IMR-90 (cell line): ENCODE measurements at regions not wholly inside any gene's neighbourhood (a gene's known extent, or its start where the extent isn't known, plus 50 kb on each side); places are given as distances from the start of the nearest gene placed in this dataset.

Source experiments
- ATAC-seq: fragments of 200-7000 bp; cut with Tn5 transposase; 2 replicates; pipeline ENCODE4 v1.9.1; 2020; ENCODE audit warnings: low read depth, mild to moderate bottlenecking, moderate library complexity
- BruUV-seq: library from RNA; stranded (reverse); fragments of 400-500 nt; replicated peaks from 2 replicates; lab custom pipeline; 2021; lab: Mats Ljungman, UMichigan
- CTCF ChIA-PET: fragments of 300-600 bp; formaldehyde crosslinking; extraction: SDS; loops from one replicate; lab custom pipeline; 2021; ENCODE audit warnings: antibody characterized with exemption; lab: Yijun Ruan, JAX
- POLR2A ChIA-PET: fragments of 300-600 bp; sonication (Branson Sonifier 250); formaldehyde crosslinking; loops from one replicate; lab custom pipeline; 2022; ENCODE audit warnings: antibody characterized with exemption; ENCODE audit not compliant: unreplicated experiment; lab: Charles Lee
- DNase-seq: peaks from one replicate; pipeline ENCODE4 v3.0.0; 2013
- H2AFZ ChIP-seq: replicated peaks from 2 replicates; pipeline ENCODE3; 2013; ENCODE audit warnings: low read length, mild to moderate bottlenecking; ENCODE audit not compliant: poor library complexity
- H2AK5ac ChIP-seq: 2 replicates; pipeline ENCODE4 v1.6.1; 2013; ENCODE audit warnings: low read depth, low read length, inconsistent platforms
- H2AK9ac ChIP-seq: replicated peaks from 2 replicates; pipeline ENCODE3; 2013; ENCODE audit warnings: mild to moderate bottlenecking, low read depth, low read length, moderate library complexity; ENCODE audit not compliant: poor library complexity
- H2BK120ac ChIP-seq: 2 replicates; pipeline ENCODE4 v1.6.1; 2013; ENCODE audit warnings: low read depth, low read length, inconsistent platforms
- H2BK15ac ChIP-seq: 3 replicates; pipeline ENCODE4 v1.6.1; 2013; ENCODE audit warnings: low read depth, low read length, inconsistent platforms
- H2BK20ac ChIP-seq: 2 replicates; pipeline ENCODE4 v1.6.1; 2013; ENCODE audit warnings: low read depth, mild to moderate bottlenecking, inconsistent platforms, low read length, moderate library complexity
- H2BK5ac ChIP-seq: 2 replicates; pipeline ENCODE4 v1.6.1; 2013; ENCODE audit warnings: mild to moderate bottlenecking, low read depth, low read length, inconsistent platforms; ENCODE audit not compliant: poor library complexity, severe bottlenecking
- H3K14ac ChIP-seq: replicated peaks from 2 replicates; pipeline ENCODE4 v1.6.1; 2013; ENCODE audit warnings: low read depth, low read length, inconsistent platforms
- H3K18ac ChIP-seq: 2 replicates; pipeline ENCODE4 v1.6.1; 2013; ENCODE audit warnings: low read depth, low read length, control low read depth
- H3K23ac ChIP-seq: 2 replicates; pipeline ENCODE4 v1.6.1; 2013; ENCODE audit warnings: low read depth, low read length, inconsistent platforms
- H3K27ac ChIP-seq: 2 replicates; pipeline ENCODE4 v1.5.1; 2013; ENCODE audit warnings: mild to moderate bottlenecking, control low read depth, low read length; ENCODE audit not compliant: insufficient read depth
- H3K27me3 ChIP-seq: 2 replicates; pipeline ENCODE4 v1.6.1; 2013; ENCODE audit warnings: low read length; ENCODE audit not compliant: control insufficient read depth, insufficient read depth
- H3K36me3 ChIP-seq: 2 replicates; pipeline ENCODE4 v1.6.1; 2013; ENCODE audit warnings: low read length, mixed read lengths; ENCODE audit not compliant: control insufficient read depth, insufficient read depth
- H3K4ac ChIP-seq: 2 replicates; pipeline ENCODE4 v1.6.1; 2013; ENCODE audit warnings: low read depth, low read length, inconsistent platforms
- H3K4me1 ChIP-seq: 2 replicates; pipeline ENCODE4 v1.6.1; 2013; ENCODE audit warnings: low read length, mixed read lengths; ENCODE audit not compliant: control insufficient read depth, insufficient read depth
- H3K4me2 ChIP-seq: 2 replicates; pipeline ENCODE4 v1.6.1; 2013; ENCODE audit warnings: low read depth, mild to moderate bottlenecking, control low read depth, low read length, moderate library complexity
- H3K4me3 ChIP-seq: 2 replicates; pipeline ENCODE4 v1.5.1; 2013; ENCODE audit warnings: low read depth, mild to moderate bottlenecking, control low read depth, low read length, moderate library complexity; ENCODE audit not compliant: insufficient read depth
- H3K56ac ChIP-seq: 2 replicates; pipeline ENCODE4 v1.6.1; 2013; ENCODE audit warnings: low read length, inconsistent platforms; ENCODE audit not compliant: insufficient read depth; ENCODE audit errors: extremely low read depth
- H3K79me1 ChIP-seq, 2 experiments: 2 replicates each; pipeline ENCODE4 v1.6.1; 2013; ENCODE audit warnings: low read length in 2 of 2, inconsistent platforms in 1 of 2, low read depth in 1 of 2
- H3K9ac ChIP-seq: 2 replicates; pipeline ENCODE4 v1.6.1; 2013; ENCODE audit warnings: low read depth, low read length, control low read depth
- H3K9me1 ChIP-seq: 2 replicates; pipeline ENCODE4 v1.6.1; 2013; ENCODE audit warnings: low read length, inconsistent platforms; ENCODE audit not compliant: insufficient read depth
- H3K9me3 ChIP-seq: 2 replicates; pipeline ENCODE4 v1.6.1; 2013; ENCODE audit warnings: low read length; ENCODE audit not compliant: control insufficient read depth, insufficient read depth
- H4K20me1 ChIP-seq: 2 replicates; pipeline ENCODE4 v1.6.1; 2013; ENCODE audit warnings: low read length, inconsistent platforms; ENCODE audit not compliant: insufficient read depth
- H4K5ac ChIP-seq: 2 replicates; pipeline ENCODE4 v1.6.1; 2013; ENCODE audit warnings: mild to moderate bottlenecking, low read depth, low read length, control low read depth
- H4K8ac ChIP-seq, 2 experiments: 2 replicates each; pipeline ENCODE4 v1.6.1; 2013; ENCODE audit warnings: low read depth in 2 of 2, low read length in 2 of 2, control low read depth in 1 of 2, inconsistent platforms in 1 of 2
- H4K91ac ChIP-seq: 2 replicates; pipeline ENCODE4 v1.6.1; 2013; ENCODE audit warnings: low read depth, low read length, inconsistent platforms; ENCODE audit not compliant: insufficient read depth
- BHLHE40 ChIP-seq: fragments of 150-350 bp; IDR thresholded peaks from 2 replicates; pipeline ENCODE4 v1.6.1; 2016; ENCODE audit warnings: mild to moderate bottlenecking, low read depth, low read length
- FOS ChIP-seq: fragments of 150-350 bp; IDR thresholded peaks from 2 replicates; pipeline ENCODE4 v1.6.1; 2016; ENCODE audit warnings: low read depth, low read length
- NFE2L2 ChIP-seq: fragments of 150-350 bp; IDR thresholded peaks from 2 replicates; pipeline ENCODE4 v1.6.1; 2016; ENCODE audit warnings: low read depth, mild to moderate bottlenecking, low read length
- RAD21 ChIP-seq: IDR thresholded peaks from 2 replicates; pipeline ENCODE4 v1.6.1; 2012; ENCODE audit warnings: low read length, improper control_type of control experiment
- RCOR1 ChIP-seq: IDR thresholded peaks from 2 replicates; pipeline ENCODE4 v1.6.1; 2012; ENCODE audit warnings: mild to moderate bottlenecking, low read length, improper control_type of control experiment; ENCODE audit not compliant: insufficient replicate concordance
- RFX5 ChIP-seq: IDR thresholded peaks from 2 replicates; pipeline ENCODE4 v1.8.0; 2012; ENCODE audit warnings: low read depth, mild to moderate bottlenecking, low read length, moderate library complexity
- SMC3 ChIP-seq: fragments of 150-350 bp; IDR thresholded peaks from 2 replicates; pipeline ENCODE4 v1.6.1; 2016; ENCODE audit warnings: low read depth, mild to moderate bottlenecking, antibody characterized with exemption, low read length, moderate library complexity
- WGBS, 2 experiments: methylation state at CpG; one replicate each; pipeline versions ENCODE4 v1.1.5 to v1.1.7; 2013; ENCODE audit warnings: missing lambda C conversion rate in 2 of 2; ENCODE audit not compliant: insufficient read length in 1 of 2; ENCODE audit errors: extremely low coverage in 2 of 2; 5-methylcytosine and 5-hydroxymethylcytosine counted together
- dilution Hi-C: fragments of 300-500 bp; cut with HindIII; formaldehyde crosslinking; loops from one replicate; pipeline ENCODE4 v1.14.3; 2018; ENCODE audit warnings: low sequenced_read_pairs; ENCODE audit not compliant: unreplicated experiment
- in situ Hi-C: fragments of 300-500 bp; cut with MboI; formaldehyde crosslinking; loops from 3 replicates; pipeline ENCODE4 v1.14.3; 2019; ENCODE audit warnings: low sequenced_read_pairs, inconsistent platforms, mixed read lengths
- intact Hi-C: fragments of 100-400 bp; cut with micrococcal nuclease; formaldehyde crosslinking; loops from 2 replicates; pipeline ENCODE4 v1.10.0; 2022

DNA sequence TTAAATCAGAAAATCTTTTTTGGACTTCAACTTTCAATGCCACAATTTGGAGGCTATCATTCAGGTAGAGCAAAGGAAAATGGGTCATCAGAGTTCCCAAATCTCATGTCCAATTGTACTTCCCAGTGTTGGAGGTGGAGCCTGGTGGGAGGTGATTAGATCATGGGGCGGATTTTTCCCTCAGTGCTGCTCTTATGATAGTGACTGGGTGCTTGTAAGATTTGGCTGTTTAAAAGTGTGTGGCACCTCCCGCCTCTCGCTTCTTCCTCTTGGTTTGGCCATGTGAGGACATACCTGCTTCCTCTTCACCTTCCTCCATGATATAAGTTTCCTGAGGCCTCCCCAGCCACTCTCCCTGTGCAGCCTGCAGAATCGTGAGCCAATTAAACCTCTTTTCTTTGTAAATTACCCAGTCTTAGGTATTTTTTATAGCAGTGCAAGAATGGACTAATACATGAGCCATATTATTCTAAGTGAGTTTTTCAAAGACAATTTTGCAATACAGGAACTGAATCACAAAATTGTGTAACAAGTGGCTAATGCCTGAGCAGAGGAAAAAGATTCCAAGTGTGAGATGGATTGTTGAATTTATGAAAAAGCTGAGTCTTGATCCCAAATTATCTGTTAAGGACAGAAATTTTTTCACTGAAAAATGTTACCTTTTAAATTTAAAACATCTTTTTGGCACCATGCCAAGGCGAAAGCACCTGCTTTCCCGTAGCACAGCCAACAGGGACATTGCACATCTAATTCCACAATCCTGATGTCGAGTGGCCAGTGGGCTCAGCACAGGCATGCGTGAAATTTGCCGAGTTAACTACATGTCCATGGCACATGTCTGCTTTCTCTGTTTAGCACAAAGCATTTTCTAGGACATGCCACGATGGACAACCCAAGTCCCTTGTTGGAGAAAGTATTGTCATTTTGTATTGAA is 150.9 kb downstream of the COL6A3 start (continued):
- TF ChIP-seq NFE2L2 (no peak), RCOR1 (no peak)

DNA sequence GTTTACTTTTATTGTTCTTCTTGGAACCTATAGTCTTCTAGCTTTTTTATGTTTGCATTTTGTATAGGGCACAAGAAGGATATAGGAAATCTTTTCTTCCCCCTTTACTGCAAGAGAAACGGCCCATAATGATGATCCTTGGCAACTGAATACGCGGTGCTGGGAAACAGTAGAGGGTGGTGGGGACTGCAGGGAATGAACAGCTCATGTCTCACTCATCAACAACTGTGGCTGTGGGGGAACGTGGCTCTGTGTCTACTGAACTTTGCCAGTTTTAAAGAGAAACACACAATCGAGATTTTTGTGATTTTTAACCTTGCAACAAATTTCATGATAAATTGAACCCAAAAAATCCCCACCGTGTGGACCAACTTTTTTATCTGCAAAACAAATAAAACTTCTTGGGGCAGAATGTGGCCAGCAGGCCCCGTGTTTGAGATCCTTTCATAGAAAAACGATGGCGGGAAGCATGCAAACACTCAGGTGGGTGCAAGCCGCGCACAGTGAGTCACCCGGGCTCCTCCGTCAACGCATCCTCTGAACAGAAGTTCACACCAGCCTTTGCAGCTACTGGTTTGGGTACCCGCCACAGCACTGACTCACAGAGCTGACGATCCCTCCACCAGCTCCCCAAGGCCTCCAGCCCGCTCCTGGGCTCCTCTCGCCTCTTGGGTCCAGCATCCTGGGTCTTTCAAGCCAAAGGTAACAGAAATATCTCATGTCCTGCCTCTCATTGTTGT is 149.3 kb downstream of the COL6A3 start:
- H4K5ac ChIP-seq, result peak overlapping the region; percentile 96
- peak overlapping the region; percentile 95 for H2BK120ac ChIP-seq
- peak overlapping the region; percentile 95 for H2BK20ac ChIP-seq
- CTCF ChIA-PET, result interaction anchor here (1.4 kb wide), 1 partner anchor 99 kb away, joined by 7 read pairs; no protein-coding TSS in a partner anchor
- POLR2A ChIA-PET, result interaction anchor here (0.5 kb wide), 1 partner anchor 146 kb away, joined by 3 read pairs; no protein-coding TSS in a partner anchor
- H4K91ac ChIP-seq, result peak overlapping the region; percentile 88
- TF ChIP-seq SMC3 (0 out of 2 replicates have a peak, but pooled peaks have one; percentile 3), RAD21 (peak; percentile 29; the same call in 1 of the 2 replicates), RFX5 (peak; percentile 81), BHLHE40 (peak; percentile 34; the same call in 1 of the 2 replicates), FOS (peak; percentile 78), RCOR1 (no peak)
- intact Hi-C loops (no loop called here), dilution Hi-C loops (no loop called here), in situ Hi-C loops (no loop called here)
- peak overlapping the region; percentile 69 for H3K27ac ChIP-seq
- H3K27me3 ChIP-seq, result no peaks in the 10 kb centered on the region
- H3K56ac ChIP-seq, result peak overlapping the region; percentile 79
- peak overlapping the region; percentile 82 for H3K23ac ChIP-seq
- H2BK5ac ChIP-seq, result peak overlapping the region; percentile 96
- no peaks in the 10 kb centered on the region for H3K36me3 ChIP-seq
- peak overlapping the region; percentile 82 for H3K14ac ChIP-seq
- peak overlapping the region; percentile 18 for H2AK9ac ChIP-seq
- peaks cover 27% of the 10 kb centered on the region for H3K4me1 ChIP-seq
- 0 out of 2 replicates have a peak overlapping the region, but pooled peaks have one; percentile 1 for H3K4me2 ChIP-seq
- peak overlapping the region; percentile 65 for H3K9ac ChIP-seq
- no TSS peak for BruUV-seq
- DNase-seq, result peak; percentile 95
- peaks cover 3 to 18% of the 10 kb centered on the region in 2 experiments for H3K79me1 ChIP-seq
- peaks cover 20% of the 10 kb centered on the region for H3K9me1 ChIP-seq
- WGBS, 2 experiments, result 75% methylated on average over 6 of the region's 18 CpGs; no CpG with 5 or more reads in 1 of the 2 experiments
- H2BK15ac ChIP-seq, result peak overlapping the region; percentile 93
- peak overlapping the region; percentile 99 for H3K18ac ChIP-seq
- peak overlapping the region; percentile 69 to 84; a peak in 3 of 4 replicates for H4K8ac ChIP-seq
- H3K4ac ChIP-seq, result peak overlapping the region; percentile 89
- ATAC-seq, result peak; percentile 70
- H3K4me3 ChIP-seq, result no peak overlapping the region
- H3K9me3 ChIP-seq, result no peaks in the 10 kb centered on the region
- peak overlapping the region; percentile 46 for H2AFZ ChIP-seq
- H4K20me1 ChIP-seq, result no peaks in the 10 kb centered on the region
- H2AK5ac ChIP-seq, result peak overlapping the region; percentile 78
